ENCODE measurements at regions not wholly inside any gene's neighbourhood (a gene's known extent, or its start where the extent isn't known, plus 50 kb on each side); places are given as distances from the start of the nearest gene placed in this dataset.

- TF ChIP-seq ZFX (IDR thresholded peaks at IDR 0.05; ENCODE audit: borderline replicate concordance) = no peak
- no peak for TF ChIP-seq CTCF (IDR thresholded peaks at IDR 0.05)
These were observed 63.7 kb upstream of the SMAD6 start for GRCh38 chr15:66638377-66638776.

GRCh38 chr15:66641485-66642315, 60.3 kb upstream of the SMAD6 start:
- no peak for TF ChIP-seq CTCF (IDR thresholded peaks at IDR 0.05)
- TF ChIP-seq ZFX (IDR thresholded peaks at IDR 0.05; ENCODE audit: borderline replicate concordance) = no peak
- no peak overlapping the region for H3K27ac ChIP-seq

More at GRCh38 chr15:66638377-66638776, 63.7 kb upstream of the SMAD6 start:
- H3K27ac ChIP-seq = no peak overlapping the region

GRCh38 chr15:66642514-66642913, 59.5 kb upstream of the SMAD6 start:
- TF ChIP-seq ZFX (IDR thresholded peaks at IDR 0.05; ENCODE audit: borderline replicate concordance) (no peak), CTCF (IDR thresholded peaks at IDR 0.05) (no peak)
- no peak overlapping the region for H3K27ac ChIP-seq

GRCh38 chr15:66643033-66643432, 59.0 kb upstream of the SMAD6 start:
- no peak for TF ChIP-seq ZFX (IDR thresholded peaks at IDR 0.05; ENCODE audit: borderline replicate concordance)
- TF ChIP-seq CTCF (IDR thresholded peaks at IDR 0.05) = no peak
- no peak overlapping the region for H3K27ac ChIP-seq

- H3K27ac ChIP-seq = no peak overlapping the region
- no peak for TF ChIP-seq CTCF (IDR thresholded peaks at IDR 0.05)
- no peak for TF ChIP-seq ZFX (IDR thresholded peaks at IDR 0.05; ENCODE audit: borderline replicate concordance)
These were observed 57.8 kb upstream of the SMAD6 start for GRCh38 chr15:66644000-66644787.

- no peak overlapping the region for H3K27ac ChIP-seq
- no peak for TF ChIP-seq CTCF (IDR thresholded peaks at IDR 0.05)
- TF ChIP-seq ZFX (IDR thresholded peaks at IDR 0.05; ENCODE audit: borderline replicate concordance) = no peak
These were observed 57.2 kb upstream of the SMAD6 start for GRCh38 chr15:66644869-66645268.

- no peak overlapping the region for H3K27ac ChIP-seq
- TF ChIP-seq CTCF (IDR thresholded peaks at IDR 0.05) (no peak), ZFX (IDR thresholded peaks at IDR 0.05; ENCODE audit: borderline replicate concordance) (no peak)
These were observed 55.7 kb upstream of the SMAD6 start for GRCh38 chr15:66646308-66646707.

Data from 22Rv1 (cell line).